Amniotic epithelial cell (primary cell): ENCODE measurements at regions not wholly inside any gene's neighbourhood (a gene's known extent, or its start where the extent isn't known, plus 50 kb on each side); places are given as distances from the start of the nearest gene placed in this dataset.
A peak's percentile ranks its signal among the peaks of the same experiment; 100 is the strongest.
"Not testable (repeated sequence)": the region's sequence is repeated elsewhere in the genome, so short reads cannot be mapped to it uniquely, and the experiment has no call there.

Experiments
- DNase-seq: peaks from one replicate; pipeline ENCODE4 v3.0.0-alpha.2; 2010; ENCODE audit warnings: low read depth

DNA sequence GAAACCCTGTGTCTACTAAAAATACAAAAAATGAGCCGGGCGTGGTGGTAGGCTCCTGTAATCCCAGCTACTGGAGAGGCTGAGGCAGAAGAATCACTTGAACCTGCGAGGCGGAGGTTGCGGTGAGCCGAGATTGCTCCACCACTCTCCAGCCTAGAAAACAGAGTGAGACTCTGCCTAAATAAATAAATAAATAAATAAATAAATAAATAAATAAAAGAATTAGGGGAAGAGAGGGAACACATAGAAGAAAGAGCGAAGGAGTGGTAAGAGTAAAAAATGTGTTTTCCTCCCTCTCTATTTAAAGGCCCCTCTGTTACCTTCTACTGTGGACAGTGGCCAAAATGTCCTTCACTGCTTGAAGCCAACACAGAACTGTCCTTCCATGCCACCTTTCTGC lies 103.9 kb upstream of the SOX21 start:
- no peak for DNase-seq

DNA sequence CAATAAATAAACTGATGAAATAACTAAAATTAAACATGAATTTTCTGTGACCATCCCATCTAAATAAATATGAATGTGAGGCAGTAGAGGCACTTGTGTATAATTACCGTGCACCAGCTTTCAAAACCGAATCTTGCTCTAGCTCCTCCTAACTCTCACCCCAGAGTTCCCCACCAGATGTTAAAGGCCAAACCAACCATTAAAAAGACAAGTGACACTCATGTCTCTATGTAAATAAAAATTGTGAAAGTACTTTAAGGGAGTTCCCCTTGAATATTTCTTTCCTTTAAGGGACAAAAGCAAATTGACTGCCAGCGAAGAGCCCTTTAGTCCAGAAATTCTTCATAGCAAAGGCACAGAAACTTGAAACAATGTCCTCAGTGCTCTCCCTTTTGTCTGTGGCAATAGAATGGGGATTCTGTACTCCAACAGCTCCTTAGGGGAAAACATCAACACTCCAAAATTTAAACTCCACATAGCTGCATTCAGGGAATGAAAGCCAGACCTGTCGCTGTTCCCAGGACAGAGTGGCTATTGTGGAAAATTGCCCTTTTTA lies 101.7 kb upstream of the SOX21 start:
- no peak for DNase-seq

GRCh38 chr13:94811753-94812152 lies 99.4 kb upstream of the SOX21 start:
- peak; percentile 4 for DNase-seq

GRCh38 chr13:94800423-94800822 lies 88.1 kb upstream of the SOX21 start:
- no peak for DNase-seq

GRCh38 chr13:94799299-94799698 lies 87.0 kb upstream of the SOX21 start:
- DNase-seq, result no peak

DNA sequence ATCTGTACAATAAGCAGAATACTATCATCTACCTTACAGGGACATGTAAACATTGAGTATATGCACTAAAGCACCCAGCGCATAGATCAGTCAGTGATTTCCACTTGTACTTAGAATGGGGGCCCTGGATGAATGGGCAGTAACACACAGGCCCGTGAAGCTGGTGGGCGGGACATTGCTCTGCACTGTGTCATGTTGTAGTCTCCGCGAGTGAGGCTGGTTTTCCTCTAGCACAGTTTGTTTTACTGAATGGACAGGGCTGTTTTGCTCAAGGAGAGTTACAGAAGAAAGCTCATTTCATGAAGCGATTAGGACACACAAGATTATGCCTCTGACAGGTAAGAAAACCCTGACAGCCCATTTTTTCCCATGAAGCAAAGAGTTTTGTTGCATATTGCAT lies 86.4 kb upstream of the SOX21 start:
- DNase-seq, result peak; percentile 5

- DNase-seq, result no peak
Measured at GRCh38 chr13:94795292-94795691, 82.9 kb upstream of the SOX21 start.

DNA sequence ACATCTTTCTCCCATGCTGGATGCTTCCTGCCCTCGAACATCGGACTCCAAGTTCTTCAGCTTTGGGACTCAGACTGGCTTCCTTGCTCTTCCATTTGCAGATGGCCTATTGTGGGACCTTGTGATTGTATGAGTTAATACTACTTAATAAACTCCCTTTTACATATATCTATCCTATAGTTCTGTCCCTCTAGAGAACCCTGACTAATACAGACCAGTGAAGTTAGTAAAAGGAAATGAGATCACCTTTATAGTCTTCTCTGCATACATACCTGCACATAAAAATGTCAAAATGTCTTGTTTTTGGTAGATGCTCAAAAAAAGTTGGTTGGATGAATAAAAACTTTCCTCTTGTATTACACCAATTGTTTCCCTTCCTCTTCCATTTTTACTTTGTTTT lies 73.9 kb upstream of the SOX21 start:
- DNase-seq, result not testable (repeated sequence)

DNA sequence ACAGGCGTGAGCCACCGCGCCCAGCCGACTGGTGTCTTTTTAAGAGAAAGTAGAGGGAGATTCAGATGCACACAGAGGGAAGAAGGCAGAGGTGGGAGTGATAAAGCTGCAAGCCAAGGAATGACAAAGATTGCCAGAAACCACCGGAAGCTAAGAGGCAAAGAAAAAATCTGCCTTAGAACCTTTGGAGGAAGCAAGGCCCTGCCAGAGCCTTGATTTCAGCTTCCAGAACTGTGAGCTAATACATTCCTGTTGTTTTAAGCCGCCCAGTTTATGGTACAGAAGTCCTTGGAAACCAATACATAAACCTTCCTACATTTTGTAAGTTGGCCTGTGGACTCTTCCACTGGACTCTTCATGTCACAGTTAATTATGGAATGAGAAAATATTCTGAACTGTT lies 71.7 kb upstream of the SOX21 start:
- peak; percentile 28 for DNase-seq

DNA sequence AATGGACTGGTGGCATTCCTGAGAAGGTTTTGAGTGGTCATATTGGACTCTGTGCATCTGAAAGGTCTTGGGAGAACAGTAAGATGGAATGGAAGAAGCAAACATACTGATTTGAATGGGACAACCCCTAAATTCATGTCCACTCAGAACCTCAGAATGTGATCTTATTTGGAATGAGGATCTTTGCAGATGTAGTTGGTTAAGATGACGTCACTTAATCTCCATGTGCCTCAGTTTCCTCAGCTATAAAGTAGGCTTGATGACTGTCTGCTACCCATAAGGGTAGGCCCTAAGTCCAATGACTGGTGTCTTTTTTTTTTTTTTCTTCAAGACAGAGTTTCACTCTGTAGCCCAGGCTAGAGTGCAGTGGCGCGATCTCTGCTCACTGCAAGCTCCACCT lies 71.1 kb upstream of the SOX21 start:
- DNase-seq, result no peak

- no peak for DNase-seq
Measured at GRCh38 chr13:94780421-94780820, 68.1 kb upstream of the SOX21 start.

DNA sequence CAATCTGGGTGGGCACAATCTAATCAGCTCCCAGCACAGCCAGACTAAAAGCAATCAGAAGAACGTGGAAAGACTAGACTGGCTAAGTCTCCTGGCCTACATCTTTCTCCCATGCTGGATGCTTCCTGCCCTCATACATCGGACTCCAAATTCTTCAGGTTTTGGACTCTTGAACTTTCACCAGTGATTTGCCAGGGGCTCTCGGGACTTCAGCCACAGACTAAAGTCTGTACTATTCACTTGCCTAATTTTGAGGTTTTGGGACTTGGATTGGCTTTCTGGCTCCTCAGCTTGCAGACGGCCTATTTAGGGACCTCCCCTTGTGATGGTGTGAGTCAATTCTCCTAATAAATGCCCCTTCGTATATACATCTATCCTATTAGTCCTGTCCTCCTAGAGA lies 66.6 kb upstream of the SOX21 start:
- no peak for DNase-seq

DNA sequence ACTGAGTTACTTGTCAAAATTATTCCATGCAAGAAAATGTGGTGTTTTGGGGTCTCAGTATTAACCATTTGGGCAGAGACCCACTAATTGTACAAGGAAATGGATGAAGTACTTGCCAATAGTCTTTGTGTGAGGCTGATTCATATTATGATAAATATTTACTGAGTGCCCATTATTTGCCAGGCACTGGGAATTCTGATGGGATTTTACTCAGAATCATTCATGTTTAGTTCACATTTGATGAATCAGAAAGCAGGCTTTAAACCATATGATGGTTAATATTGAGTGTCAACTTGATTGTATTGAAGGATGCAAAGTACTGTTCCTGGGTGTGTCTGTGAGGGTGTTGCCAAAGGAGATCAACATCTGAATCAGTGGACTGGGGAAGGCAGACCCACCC lies 66.2 kb upstream of the SOX21 start:
- no peak for DNase-seq

GRCh38 chr13:94776956-94777355 lies 64.6 kb upstream of the SOX21 start:
- no peak for DNase-seq

- DNase-seq, result no peak
Measured at GRCh38 chr13:94776300-94776699, 64.0 kb upstream of the SOX21 start.

DNA sequence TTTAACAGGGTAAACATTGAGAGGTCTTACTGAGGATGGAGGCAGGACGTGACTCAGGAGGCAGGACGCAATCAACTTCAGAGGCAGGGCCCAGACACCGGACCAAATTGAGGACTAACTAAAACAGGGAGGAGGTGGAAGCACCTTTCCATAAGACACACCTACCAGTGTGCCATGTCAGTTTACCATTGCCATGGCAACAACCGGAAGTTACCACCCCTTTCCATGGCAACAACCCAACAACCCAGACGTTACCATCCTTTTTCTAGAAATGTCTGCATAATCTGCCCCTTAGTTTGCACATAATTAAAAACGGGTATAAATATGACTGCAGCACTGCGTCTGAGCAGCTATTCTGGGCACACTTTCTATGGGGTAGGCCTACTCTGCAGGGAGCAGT lies 53.5 kb upstream of the SOX21 start:
- DNase-seq, result no peak

DNA sequence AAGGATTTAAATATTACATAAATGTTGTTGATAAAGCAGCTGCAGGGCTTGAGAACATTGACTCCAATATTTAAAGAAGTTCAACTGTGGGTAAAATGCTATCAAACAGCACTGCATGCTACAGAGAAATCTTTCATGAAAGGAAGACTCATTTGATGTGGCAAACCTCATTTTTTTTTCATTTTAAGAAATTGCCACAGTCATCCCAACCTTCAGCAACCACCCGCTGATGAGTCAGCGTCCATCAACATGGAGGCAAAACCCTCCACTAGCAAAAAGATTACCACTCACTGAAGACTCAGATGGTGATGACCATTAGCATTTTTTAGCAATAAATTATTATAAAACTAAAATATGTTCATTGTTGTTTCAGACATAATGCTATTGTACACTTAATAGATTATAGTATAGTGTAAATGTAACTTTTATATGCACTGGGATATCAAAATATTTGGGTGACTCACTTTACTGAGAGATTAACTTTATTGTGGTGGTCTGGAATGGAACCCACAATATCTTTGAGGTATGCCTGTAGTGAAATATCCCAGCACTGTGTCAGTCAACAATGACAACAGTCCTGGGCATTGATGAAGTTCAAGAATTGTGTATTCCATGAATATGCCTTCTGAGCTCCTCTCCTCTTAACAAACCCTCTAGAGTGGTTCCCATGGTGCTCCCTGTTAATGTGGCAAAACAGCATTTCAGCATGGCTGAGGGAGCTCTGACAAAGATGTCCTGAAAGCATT lies 52.4 kb upstream of the SOX21 start:
- peak; percentile 27 for DNase-seq
